GM13977 (cell line): ENCODE measurements at regions not wholly inside any gene's neighbourhood (a gene's known extent, or its start where the extent isn't known, plus 50 kb on each side); places are given as distances from the start of the nearest gene placed in this dataset.

Experiments used
- DNase-seq: peaks from one replicate; pipeline ENCODE4 v3.0.0; 2012; ENCODE audit warnings: low spot score
- in situ Hi-C: fragments of 300-500 bp; cut with MboI; formaldehyde crosslinking; loops from one replicate; pipeline ENCODE4 v1.12.0; 2022; ENCODE audit warnings: low sequenced_read_pairs, low pct_unique_long_range_greater_than_20kb, mixed read lengths, inconsistent platforms; ENCODE audit not compliant: unreplicated experiment
- TF ChIP-seq, protein P1 (sequence below): IDR thresholded peaks from 2 replicates; pipeline ENCODE4 v1.5.1; 2012; ENCODE audit warnings: mild to moderate bottlenecking, control low read depth; ENCODE audit not compliant: insufficient read depth; ENCODE audit errors: extremely low read depth, missing control alignments

DNA sequence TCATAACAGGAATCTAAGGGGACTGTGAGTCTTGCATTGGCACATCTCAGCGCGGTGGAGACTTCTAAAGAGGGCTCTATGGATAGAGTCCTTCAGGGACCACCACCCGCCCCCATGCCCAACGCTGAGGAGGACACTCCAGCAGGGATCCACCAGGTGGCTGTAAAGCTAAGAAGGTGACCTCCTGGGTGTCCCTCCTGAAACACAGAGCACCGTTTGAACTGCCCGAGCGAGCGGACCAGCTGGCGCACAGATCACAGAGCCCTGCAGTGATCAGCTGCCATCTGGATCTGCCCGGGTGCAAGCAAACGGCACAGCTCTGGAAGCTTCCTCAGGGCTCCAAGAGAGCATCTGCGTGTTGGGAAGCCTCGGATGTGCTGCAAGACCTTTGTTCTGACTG is 51.3 kb upstream of the LYST start:
- DNase-seq, result no peak
- in situ Hi-C loops, result no loop called here
- TF ChIP-seq, protein P1, sequence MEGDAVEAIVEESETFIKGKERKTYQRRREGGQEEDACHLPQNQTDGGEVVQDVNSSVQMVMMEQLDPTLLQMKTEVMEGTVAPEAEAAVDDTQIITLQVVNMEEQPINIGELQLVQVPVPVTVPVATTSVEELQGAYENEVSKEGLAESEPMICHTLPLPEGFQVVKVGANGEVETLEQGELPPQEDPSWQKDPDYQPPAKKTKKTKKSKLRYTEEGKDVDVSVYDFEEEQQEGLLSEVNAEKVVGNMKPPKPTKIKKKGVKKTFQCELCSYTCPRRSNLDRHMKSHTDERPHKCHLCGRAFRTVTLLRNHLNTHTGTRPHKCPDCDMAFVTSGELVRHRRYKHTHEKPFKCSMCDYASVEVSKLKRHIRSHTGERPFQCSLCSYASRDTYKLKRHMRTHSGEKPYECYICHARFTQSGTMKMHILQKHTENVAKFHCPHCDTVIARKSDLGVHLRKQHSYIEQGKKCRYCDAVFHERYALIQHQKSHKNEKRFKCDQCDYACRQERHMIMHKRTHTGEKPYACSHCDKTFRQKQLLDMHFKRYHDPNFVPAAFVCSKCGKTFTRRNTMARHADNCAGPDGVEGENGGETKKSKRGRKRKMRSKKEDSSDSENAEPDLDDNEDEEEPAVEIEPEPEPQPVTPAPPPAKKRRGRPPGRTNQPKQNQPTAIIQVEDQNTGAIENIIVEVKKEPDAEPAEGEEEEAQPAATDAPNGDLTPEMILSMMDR, result no peak

DNA sequence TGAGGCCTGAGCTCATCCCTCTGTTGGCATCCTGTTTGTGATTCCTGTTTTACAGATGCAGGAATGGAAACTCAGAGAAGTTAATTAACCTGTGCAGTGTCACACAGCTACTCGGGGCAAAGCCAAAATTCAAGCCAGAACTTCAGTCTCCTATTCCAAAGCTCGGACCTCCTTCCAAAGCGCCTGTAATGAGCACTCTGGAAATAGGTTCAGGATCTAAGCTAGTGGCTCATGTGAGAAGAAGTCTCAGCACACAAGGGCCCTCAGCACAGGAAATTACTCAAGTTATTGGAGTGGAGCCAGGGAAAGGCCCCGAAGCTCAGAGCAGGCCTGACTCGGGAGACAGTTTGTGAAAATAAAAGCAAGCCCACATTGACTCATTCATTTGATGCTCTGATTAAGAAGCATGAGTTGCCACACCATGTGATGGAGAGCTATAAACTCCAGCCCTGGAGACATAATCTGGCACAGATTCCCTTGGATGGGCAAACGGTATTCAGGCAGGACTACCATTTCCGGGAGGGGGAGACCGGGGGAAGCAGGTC is 50.6 kb upstream of the LYST start:
- TF ChIP-seq, protein P1, result no peak
- in situ Hi-C loops, result no loop called here

More for the DNA sequence above, 50.6 kb upstream of the LYST start:
- peak; percentile 73 for DNase-seq
